HCT116 (cell line): ENCODE measurements at regions not wholly inside any gene's neighbourhood (a gene's known extent, or its start where the extent isn't known, plus 50 kb on each side); places are given as distances from the start of the nearest gene placed in this dataset.

ENCODE experiments used
- CEBPB ChIP-seq: IDR thresholded peaks from 2 replicates; pipeline ENCODE4 v1.6.1; 2012; ENCODE audit warnings: low read depth
- CTCF ChIP-seq, 3 experiments: fragments of 200-600 bp in 1 of 3; sonication (generic) in 1 of 3; IDR thresholded peaks in 2 of 3; conservative IDR thresholded peaks in 1 of 3; 2 replicates each; pipeline ENCODE4 v1.5.1; 2012 to 2017; ENCODE audit warnings: low read depth in 2 of 3, low read length in 2 of 3, antibody characterized with exemption in 1 of 3, borderline replicate concordance in 1 of 3, control low read depth in 1 of 3, mild to moderate bottlenecking in 1 of 3, mixed read lengths in 1 of 3, mixed run types in 1 of 3, moderate library complexity in 1 of 3; ENCODE audit not compliant: insufficient read depth in 1 of 3
- ELF1 ChIP-seq: IDR thresholded peaks from 2 replicates; pipeline ENCODE4 v1.6.1; 2012; ENCODE audit warnings: low read depth, borderline replicate concordance
- EZH2phosphoT487 ChIP-seq: fragments of 200-600 bp; IDR thresholded peaks from 2 replicates; pipeline ENCODE4 v1.6.1; 2018; ENCODE audit warnings: antibody characterized with exemption, borderline replicate concordance
- SIN3A ChIP-seq: IDR thresholded peaks from 2 replicates; pipeline ENCODE4 v1.6.1; 2012; ENCODE audit warnings: low read depth
- SP1 ChIP-seq: IDR thresholded peaks from 2 replicates; pipeline ENCODE4 v1.6.1; 2012; ENCODE audit warnings: low read depth
- TF ChIP-seq, protein P1 (sequence below): IDR thresholded peaks from 2 replicates; pipeline ENCODE4 v1.6.1; 2011; ENCODE audit warnings: mild to moderate bottlenecking, low read length, moderate library complexity; ENCODE audit not compliant: insufficient replicate concordance; ENCODE audit errors: extremely low read depth
- TF ChIP-seq, protein P2 (sequence below): IDR thresholded peaks from 2 replicates; pipeline ENCODE4 v1.6.1; 2012; ENCODE audit warnings: low read depth

- TF ChIP-seq SP1 (no peak), SIN3A (no peak), CTCF (IDR thresholded peaks at IDR 0.05 in 2 of 3, conservative IDR thresholded peaks at IDR 0.05 in 1 of 3; ENCODE audit: borderline replicate concordance in 1 of 3, insufficient read depth in 1 of 3, low read depth in 2 of 3, low read length in 2 of 3) (no peak), EZH2phosphoT487 (no peak), CEBPB (no peak), ELF1 (no peak)
- TF ChIP-seq, protein P1, sequence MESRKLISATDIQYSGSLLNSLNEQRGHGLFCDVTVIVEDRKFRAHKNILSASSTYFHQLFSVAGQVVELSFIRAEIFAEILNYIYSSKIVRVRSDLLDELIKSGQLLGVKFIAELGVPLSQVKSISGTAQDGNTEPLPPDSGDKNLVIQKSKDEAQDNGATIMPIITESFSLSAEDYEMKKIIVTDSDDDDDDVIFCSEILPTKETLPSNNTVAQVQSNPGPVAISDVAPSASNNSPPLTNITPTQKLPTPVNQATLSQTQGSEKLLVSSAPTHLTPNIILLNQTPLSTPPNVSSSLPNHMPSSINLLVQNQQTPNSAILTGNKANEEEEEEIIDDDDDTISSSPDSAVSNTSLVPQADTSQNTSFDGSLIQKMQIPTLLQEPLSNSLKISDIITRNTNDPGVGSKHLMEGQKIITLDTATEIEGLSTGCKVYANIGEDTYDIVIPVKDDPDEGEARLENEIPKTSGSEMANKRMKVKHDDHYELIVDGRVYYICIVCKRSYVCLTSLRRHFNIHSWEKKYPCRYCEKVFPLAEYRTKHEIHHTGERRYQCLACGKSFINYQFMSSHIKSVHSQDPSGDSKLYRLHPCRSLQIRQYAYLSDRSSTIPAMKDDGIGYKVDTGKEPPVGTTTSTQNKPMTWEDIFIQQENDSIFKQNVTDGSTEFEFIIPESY: no peak
- TF ChIP-seq, protein P2, sequence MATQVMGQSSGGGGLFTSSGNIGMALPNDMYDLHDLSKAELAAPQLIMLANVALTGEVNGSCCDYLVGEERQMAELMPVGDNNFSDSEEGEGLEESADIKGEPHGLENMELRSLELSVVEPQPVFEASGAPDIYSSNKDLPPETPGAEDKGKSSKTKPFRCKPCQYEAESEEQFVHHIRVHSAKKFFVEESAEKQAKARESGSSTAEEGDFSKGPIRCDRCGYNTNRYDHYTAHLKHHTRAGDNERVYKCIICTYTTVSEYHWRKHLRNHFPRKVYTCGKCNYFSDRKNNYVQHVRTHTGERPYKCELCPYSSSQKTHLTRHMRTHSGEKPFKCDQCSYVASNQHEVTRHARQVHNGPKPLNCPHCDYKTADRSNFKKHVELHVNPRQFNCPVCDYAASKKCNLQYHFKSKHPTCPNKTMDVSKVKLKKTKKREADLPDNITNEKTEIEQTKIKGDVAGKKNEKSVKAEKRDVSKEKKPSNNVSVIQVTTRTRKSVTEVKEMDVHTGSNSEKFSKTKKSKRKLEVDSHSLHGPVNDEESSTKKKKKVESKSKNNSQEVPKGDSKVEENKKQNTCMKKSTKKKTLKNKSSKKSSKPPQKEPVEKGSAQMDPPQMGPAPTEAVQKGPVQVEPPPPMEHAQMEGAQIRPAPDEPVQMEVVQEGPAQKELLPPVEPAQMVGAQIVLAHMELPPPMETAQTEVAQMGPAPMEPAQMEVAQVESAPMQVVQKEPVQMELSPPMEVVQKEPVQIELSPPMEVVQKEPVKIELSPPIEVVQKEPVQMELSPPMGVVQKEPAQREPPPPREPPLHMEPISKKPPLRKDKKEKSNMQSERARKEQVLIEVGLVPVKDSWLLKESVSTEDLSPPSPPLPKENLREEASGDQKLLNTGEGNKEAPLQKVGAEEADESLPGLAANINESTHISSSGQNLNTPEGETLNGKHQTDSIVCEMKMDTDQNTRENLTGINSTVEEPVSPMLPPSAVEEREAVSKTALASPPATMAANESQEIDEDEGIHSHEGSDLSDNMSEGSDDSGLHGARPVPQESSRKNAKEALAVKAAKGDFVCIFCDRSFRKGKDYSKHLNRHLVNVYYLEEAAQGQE: no peak
These were observed 774.0 kb downstream of the VRK1 start for GRCh38 chr14:97571201-97571600.
